Activated naive CD4-positive, alpha-beta T cell (primary cell): ENCODE measurements at regions not wholly inside any gene's neighbourhood (a gene's known extent, or its start where the extent isn't known, plus 50 kb on each side); places are given as distances from the start of the nearest gene placed in this dataset.
"Not testable (repeated sequence)": the region's sequence is repeated elsewhere in the genome, so short reads cannot be mapped to it uniquely, and the experiment has no call there.

ENCODE experiments used
- DNase-seq, 4 experiments: peaks; one replicate each; lab custom pipeline; 2025; lab: John Stamatoyannopoulos, UW

DNA sequence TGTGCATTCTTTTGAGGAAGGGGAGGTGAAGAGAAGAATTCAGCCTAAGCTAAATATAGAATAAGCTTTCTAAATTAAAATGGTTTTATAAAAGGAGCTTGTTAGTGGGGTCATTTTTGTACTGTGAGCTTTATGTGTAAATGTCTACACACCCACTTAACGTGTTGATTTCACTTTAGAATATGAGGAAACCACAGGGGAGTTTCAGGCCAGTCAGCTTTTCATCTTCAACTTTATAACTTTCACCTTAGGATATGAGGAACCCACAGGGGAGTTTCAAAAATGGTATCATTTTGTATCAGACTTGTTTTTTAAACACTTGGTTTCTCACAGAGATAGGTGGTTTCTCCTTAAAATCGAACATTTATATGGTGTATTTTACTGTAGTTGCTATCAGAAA is 120.7 kb upstream of the NIPA1 start:
- DNase-seq: not testable (repeated sequence)

DNA sequence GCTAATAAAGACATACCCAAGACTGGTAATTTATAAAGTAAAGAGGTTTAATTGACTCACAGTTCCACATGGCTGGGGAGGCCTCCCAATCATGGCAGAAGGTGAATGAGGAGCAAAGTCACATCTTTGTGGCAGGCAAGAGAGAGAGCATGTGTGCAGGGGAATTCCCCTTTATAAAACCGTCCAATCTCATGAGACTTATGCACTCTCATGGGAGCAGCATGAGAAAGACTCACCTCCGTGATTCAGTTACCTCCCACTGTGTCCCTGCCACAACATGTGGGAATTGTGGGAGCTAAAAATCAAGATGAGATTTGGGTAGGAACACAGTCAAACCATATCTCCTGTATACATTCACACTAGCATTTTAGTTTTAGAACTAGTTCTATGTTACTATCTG is 101.7 kb upstream of the NIPA1 start:
- DNase-seq: not testable (repeated sequence)

DNA sequence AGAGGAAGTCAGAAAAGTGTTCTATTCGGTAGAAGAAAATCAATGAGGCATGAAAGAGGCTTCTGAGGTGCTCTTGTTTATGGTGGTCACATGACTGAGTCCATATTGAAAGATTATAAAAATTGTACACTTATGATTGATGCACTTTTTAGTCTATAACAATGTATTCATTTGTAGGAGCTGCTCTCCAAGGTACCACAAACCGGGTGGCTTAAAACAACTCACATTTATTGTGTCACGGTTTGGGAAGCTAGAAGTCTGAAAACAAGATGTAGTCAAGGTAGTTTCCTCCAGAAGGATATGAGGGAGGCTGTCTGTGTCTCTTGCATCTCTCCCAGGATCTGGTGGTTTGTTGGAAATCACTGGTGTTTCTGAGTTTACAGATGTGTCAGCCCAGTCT is 86.6 kb upstream of the NIPA1 start:
- DNase-seq: not testable (repeated sequence)

DNA sequence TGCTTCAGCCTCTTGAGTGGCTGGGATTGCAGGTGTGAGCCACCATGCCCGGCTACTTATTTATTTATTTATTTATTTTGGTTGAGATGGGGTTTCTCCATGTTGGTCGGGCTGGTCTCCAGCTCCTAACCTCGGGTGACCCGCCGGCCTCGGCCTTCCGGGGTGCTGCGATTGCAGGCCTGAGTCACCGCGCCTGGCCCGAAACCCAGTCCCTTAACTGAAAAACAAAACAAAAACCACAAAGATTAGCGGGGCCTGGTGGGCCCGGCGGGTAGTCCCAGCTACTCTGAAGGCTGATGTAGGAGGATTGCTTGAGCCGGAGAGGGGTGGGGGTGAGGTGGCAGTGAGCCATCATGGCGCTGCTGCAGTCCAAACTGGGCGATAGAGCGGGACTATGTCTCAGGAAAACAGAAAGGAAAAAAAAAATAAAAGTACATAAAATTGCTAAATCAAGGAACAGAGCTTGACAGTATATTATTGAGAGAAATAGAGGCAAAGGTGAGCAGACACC is 75.6 kb upstream of the NIPA1 start:
- not testable (repeated sequence) for DNase-seq

DNA sequence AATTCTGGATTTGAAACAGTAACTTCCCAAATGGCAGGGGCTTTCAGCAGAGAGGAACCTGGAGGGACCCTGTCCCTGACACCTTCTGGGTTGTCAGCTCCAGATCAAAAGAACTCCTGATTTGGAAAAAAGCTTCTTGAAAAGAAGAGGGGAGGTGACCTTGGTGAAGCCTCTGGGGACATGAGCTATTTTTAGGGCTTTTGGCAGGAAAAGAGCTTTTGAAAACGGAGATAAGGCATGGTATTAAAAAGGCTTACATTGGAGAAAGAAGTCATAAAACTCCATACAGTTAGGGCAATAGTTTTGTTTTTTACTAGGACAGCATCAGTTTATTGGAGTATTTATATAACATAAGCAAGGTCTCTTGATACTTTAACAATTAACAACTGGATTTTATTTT is 72.5 kb upstream of the NIPA1 start:
- not testable (repeated sequence) for DNase-seq

DNA sequence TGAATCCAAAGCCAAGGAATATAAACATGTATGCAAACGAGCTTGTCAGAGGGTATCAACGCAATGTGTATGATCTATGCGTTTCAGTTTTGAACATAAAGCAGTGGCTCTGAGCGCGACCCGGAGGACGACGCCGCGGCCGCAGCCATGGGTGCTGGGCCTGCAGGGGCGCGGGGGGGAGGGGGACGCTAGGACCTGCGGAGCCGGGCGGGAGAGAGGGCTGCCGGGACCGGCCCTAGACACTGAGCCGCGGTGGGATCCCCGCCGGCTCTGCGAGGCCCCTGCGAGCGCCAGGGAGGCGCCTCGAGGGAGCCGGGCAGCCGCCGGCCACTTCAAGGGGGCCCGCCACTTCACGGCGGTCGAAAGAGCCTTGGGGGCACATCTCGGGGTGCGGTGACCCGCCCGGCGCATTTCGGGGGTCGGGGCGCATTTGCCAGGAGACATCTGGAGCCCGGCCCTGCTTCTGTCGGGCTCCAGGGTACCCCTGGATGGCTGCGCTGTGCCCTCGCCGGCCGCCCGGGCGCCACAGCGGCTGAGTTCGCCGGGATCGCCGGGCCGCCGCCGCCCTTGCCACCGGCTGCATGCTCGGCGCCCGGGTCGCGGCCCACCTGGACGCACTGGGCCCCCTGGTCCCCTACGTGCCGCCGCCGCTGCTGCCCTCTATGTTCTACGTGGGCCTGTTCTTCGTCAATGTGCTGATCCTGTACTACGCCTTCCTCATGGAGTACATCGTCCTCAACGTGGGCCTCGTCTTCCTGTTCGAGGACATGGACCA is 71.9 kb upstream of the NIPA1 start:
- DNase-seq: not testable (repeated sequence)

DNA sequence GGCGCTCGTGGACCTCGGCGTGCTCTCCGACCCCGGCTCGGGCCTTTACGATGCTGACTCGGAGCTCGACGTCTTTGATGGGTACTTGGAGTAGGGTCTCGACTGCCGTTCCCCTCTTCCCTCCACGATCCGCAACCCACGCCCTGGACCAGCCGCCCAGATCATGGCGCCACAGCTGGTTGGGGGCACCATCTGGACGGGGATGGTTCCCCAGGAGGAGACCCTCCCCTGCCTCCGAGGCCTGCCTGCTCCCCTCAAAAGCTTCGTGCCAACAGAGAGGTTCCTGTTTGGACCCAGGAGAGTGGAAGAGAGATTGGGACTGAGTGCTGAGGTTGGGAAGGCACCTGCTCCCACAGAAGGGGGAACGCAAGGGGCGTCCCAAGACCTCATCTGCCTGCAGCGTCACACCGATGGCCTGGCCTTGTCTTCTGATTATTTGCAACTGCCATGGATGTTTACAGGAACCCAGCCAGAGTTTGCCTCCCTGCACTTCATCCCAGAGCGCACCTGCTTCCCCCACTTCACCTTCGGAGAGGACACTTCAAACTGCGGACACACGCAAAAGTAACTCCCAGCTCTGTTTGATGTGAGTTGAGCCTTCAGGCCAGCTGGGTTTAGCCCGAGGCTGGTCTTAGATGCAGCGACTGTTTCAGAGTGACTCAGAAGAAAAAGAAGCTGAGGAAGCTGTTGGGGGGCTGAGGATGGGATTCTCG is 71.2 kb upstream of the NIPA1 start:
- DNase-seq: not testable (repeated sequence)

DNA sequence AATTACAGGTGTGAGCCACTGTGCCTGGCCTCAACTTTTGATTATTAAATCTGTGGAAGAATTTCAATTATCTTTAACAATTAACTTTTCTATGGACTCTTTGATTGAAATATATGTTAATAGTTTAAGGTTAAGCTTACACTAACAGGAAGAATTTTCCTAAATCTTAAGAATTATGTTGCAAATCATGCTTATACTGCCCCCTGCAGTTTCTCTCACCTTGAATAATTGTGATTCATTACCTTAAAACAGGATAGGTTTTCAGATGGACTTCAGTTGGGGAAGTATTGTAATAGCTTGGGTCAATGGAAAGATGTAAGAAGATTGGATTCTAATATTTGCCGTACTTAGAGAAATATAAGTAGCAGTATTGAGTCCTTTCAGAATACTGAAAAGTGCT is 66.5 kb upstream of the NIPA1 start:
- not testable (repeated sequence) for DNase-seq

DNA sequence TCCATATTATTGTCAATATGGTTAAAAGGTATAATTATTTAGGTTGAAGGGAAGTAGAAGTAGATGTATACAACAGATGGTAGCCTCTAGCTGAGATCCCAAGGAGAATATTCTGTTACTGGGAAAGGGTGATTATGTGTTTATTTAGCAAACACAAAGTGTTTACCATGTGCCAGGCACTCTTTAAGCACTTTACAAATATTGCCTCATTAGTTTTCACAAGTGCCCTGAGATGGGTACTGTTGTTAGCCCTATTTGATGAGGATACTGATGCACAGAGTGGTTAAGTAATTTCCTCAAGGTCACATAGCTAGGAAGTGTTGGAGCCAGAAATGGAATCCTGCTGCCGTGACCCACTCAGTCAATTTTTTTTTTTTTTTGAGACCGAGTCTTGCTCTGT is 60.3 kb upstream of the NIPA1 start:
- DNase-seq: not testable (repeated sequence)

DNA sequence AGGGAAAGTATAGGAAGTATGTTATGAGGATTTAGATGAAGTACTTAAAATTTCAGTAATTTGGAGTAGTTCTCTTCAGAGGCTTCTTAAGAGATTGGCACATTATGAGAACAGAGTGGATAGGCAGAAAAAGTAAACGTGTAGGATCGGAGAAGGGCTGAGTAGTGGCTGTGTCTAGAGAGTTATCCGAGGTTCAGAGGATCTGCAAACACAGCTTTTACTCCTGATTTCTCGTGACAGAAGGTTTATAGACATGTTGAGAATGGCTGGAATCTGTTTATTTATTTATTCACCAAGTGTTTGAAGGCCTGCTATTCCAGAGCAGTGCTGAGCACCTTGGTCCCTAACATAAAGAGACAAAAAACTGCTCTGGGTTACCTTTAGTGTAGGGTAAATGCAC is 51.4 kb upstream of the NIPA1 start:
- not testable (repeated sequence) for DNase-seq

DNA sequence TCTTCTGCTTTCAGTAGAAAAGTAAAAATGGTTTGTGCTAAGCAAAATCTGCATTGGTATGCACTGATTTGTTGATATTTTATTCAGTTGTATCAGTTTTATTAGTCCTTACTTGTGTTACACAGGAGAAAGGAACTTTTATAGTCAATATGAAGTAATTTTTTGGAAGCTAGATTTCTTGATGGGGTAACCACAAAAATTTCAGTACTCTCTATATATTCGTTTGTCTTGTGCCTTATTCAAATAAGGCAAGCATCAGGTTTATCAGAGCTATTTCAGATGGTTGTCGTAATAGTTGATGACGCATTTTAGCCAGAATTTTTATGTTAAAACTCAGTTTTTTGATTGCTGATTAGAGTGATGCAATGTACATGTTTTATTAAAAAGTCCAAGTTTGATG is 50.7 kb upstream of the NIPA1 start:
- no peak for DNase-seq

DNA sequence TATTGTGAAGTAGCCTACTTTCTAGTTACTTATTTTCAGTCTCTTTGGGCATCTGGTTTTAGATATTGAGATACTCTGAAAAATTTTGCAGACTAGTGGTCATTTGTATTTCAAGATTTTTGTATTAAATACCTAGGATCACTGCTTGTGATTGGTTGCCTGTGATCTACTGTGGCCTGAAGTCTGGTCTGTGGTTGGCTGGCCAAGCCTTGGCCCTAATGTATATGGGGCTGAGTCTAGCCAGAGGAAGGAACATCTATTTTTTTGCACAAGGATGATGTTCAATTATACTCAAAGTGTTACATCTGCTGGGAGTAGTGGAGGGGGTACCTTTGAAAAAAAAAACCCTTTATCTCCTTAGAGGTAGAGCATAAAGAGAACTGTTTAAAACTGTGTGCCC is 50.2 kb upstream of the NIPA1 start:
- not testable (repeated sequence) for DNase-seq
